Fibroblast of mammary gland (primary cell): ENCODE measurements at regions not wholly inside any gene's neighbourhood (a gene's known extent, or its start where the extent isn't known, plus 50 kb on each side); places are given as distances from the start of the nearest gene placed in this dataset.

ENCODE experiments used
- DNase-seq: peaks from one replicate; pipeline ENCODE4 v3.0.0-alpha.2; 2010; ENCODE audit warnings: low read depth
- H3K4me3 ChIP-seq: 2 replicates; pipeline ENCODE4 v1.5.1; 2011; ENCODE audit warnings: low read depth, mild to moderate bottlenecking, low read length, moderate library complexity; ENCODE audit not compliant: control insufficient read depth
- TF ChIP-seq, protein P1 (sequence below): conservative IDR thresholded peaks from 2 replicates; pipeline ENCODE4 v1.5.1; 2011; ENCODE audit warnings: low read depth, low read length, inconsistent platforms; ENCODE audit not compliant: control insufficient read depth, insufficient read depth

- TF ChIP-seq, protein P1, sequence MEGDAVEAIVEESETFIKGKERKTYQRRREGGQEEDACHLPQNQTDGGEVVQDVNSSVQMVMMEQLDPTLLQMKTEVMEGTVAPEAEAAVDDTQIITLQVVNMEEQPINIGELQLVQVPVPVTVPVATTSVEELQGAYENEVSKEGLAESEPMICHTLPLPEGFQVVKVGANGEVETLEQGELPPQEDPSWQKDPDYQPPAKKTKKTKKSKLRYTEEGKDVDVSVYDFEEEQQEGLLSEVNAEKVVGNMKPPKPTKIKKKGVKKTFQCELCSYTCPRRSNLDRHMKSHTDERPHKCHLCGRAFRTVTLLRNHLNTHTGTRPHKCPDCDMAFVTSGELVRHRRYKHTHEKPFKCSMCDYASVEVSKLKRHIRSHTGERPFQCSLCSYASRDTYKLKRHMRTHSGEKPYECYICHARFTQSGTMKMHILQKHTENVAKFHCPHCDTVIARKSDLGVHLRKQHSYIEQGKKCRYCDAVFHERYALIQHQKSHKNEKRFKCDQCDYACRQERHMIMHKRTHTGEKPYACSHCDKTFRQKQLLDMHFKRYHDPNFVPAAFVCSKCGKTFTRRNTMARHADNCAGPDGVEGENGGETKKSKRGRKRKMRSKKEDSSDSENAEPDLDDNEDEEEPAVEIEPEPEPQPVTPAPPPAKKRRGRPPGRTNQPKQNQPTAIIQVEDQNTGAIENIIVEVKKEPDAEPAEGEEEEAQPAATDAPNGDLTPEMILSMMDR = peak; percentile 74
Measured at GRCh38 chr1:165075725-165076370, 280.7 kb downstream of the LMX1A start.

GRCh38 chr1:165073185-165074007, 283.1 kb downstream of the LMX1A start:
- DNase-seq = peak; percentile 67
- TF ChIP-seq, protein P1 = peak; percentile 86
- no peak overlapping the region for H3K4me3 ChIP-seq

More at GRCh38 chr1:165075725-165076370, 280.7 kb downstream of the LMX1A start:
- DNase-seq = peak; percentile 41
- H3K4me3 ChIP-seq = no peak overlapping the region

GRCh38 chr1:165070675-165071074, 285.8 kb downstream of the LMX1A start:
- TF ChIP-seq, protein P1 = no peak
- DNase-seq = no peak
- H3K4me3 ChIP-seq = no peak overlapping the region

- TF ChIP-seq, protein P1 = no peak
- H3K4me3 ChIP-seq = no peak overlapping the region
- DNase-seq = no peak
Measured at GRCh38 chr1:165069829-165070228, 286.7 kb downstream of the LMX1A start.

- TF ChIP-seq, protein P1 = no peak
- no peak overlapping the region for H3K4me3 ChIP-seq
- DNase-seq = peak; percentile 28
Measured at GRCh38 chr1:165068741-165069140, 287.8 kb downstream of the LMX1A start.

DNA sequence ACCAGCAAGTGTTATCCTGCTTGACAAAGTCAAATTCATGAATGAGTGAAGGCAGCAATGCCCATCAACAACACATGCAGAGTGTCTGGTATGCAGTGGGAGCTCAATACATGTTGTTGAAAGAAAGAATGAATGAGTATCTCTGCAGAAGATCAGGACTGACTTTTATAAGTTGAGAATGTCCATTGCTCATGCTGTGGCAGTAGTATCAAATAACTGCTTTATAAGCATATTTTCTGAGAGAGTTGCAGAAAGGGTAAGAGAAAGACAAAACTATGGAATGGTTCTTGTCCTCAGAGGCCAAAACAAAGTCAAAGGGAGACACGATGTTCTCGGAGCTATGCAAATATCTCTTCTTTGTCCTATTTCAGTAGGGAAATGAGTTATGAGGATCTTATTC, 288.7 kb downstream of the LMX1A start:
- H3K4me3 ChIP-seq = no peak overlapping the region
- TF ChIP-seq, protein P1 = no peak
- DNase-seq = no peak
